HT-29 (cell line): ENCODE measurements at regions not wholly inside any gene's neighbourhood (a gene's known extent, or its start where the extent isn't known, plus 50 kb on each side); places are given as distances from the start of the nearest gene placed in this dataset.
"Not testable (repeated sequence)": the region's sequence is repeated elsewhere in the genome, so short reads cannot be mapped to it uniquely, and the experiment has no call there.

ENCODE experiments used
- DNase-seq: peaks from one replicate; pipeline ENCODE4 v3.0.0-alpha.2; 2015; ENCODE audit warnings: low spot score

DNA sequence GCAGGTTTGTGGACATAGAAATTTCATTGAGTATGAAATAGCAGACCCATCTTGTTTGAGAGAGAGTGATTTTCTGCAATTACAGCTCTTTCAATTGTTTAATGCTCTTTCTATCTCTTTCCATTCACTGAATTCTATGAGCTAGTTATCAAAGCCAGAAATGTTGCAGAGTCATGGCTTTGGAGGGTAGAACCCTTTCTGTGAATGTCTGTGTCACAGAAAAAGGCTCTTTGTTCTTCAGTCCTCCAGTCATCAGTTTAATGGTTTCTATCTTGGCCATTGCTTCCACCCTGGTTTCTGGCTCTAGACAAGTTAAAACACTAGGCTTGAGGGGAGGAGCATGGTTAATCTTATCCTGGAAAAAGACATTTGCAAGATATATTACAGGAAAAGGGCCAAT, 655.0 kb downstream of the STK39 start:
- DNase-seq: no peak

DNA sequence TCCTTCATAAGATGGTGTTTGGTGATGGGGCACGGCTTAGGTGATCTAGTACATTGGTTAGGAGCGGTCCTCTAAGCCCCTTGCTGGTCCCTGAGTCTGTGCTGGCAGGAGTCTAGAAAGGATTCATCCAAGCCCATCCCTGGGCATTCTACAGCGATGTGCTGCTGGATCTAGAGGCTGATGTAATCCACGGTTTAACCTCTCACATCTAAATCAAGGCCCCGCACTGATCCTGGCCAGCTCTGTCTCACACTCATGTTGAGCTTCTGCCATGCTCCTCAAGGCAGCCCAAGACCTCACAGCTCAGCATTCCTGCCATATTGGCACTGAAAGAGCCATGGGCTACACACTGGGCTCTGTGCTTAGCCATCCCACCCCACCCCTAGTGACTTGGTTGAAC, 664.8 kb downstream of the STK39 start:
- no peak for DNase-seq

DNA sequence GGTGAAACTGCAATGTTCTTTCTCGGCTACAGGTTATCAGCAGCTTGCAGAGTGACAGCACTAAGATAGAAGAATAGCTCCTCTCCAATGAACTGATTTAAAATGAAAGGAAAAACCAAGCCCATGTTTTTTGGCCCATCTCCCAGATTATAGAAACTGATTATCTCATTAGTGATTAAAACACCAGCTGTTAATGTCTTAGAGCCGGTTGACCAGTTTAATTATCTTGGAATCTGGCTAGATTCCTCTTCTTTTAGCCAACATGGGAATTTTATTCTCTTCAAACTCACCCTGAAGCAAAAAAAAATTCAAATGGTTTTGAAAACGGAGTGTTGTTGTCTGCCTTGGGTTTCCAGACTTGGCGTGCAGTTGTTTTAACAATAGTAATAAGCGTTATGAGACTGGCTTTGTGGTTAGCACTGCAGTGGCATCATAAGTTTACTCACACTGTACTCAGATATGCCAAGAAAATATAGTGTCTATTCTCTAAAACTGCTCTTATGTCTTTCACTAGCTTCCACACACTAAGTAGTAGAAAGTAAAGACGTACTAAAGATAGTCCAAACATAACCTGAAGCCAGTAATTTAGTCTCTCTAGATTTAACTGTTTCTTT, 665.3 kb downstream of the STK39 start:
- DNase-seq: no peak

DNA sequence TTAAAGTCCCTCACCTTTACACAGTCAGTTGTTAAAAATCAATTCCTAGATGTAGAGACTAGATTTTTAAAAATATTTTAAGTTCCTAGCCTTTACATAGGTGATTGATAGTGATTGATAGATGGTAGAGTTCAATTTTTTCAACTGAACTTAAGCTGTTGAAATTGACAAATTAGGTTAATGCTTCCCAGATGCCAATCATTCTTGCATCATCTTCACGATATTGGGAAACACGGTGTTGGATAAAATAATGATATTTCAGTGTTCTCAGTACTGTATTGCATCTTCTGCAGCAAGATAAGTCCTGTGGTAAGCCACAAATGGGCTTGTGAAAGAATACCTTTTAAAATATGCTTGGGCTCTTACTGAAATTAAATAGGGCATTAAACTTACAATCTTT, 667.6 kb downstream of the STK39 start:
- DNase-seq: no peak

DNA sequence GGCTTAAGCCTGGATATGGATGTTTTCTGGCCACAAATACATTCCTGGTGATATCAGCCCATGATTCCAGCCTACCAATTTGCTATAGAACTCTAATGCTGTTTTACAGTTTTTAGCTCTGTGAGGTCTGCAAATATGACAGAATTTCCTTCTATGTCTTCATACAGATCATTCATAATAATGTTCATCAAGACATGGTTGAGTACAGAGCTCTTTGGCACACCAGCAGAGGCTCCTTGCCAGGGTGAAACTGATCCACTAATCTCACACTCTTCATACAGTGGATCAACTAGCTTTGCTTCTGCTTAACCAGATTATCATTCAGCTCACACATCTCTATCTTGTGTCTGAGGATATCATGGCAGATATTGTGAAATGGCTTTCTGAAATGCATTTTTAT, 672.1 kb downstream of the STK39 start:
- DNase-seq: no peak

DNA sequence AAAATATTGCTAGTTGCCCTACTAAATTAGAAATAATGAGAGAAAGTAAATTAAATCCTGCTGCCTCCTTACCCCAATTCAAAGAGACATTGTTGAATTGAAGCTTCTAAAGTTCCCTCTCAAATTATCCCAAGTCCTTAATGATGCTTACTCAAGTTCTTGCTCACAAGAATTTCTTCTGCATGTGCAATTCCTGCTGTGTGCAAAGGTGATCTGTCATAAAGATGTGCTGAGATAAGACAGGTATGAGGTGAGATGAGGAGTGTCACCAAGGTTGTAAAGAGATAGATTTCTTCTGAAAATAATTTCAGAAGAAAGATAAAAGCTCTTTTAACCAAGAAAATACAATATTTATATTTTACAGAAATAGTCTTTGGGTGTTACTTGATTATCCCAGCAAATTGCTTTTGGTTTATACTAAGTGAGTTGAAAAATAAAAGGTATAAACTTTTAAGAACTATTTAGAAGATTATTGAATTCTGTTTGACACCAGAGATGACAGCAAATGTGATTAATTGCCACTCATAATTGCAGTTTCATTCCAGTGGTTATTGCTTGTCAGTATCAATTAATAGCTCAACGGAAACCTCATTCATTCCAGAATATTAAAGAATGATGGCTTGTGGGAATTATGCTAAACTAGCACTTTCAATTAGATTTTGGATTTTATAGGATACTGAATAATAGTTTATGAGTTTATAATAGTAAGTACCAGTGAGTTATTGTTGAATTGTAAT, 674.3 kb downstream of the STK39 start:
- no peak for DNase-seq

DNA sequence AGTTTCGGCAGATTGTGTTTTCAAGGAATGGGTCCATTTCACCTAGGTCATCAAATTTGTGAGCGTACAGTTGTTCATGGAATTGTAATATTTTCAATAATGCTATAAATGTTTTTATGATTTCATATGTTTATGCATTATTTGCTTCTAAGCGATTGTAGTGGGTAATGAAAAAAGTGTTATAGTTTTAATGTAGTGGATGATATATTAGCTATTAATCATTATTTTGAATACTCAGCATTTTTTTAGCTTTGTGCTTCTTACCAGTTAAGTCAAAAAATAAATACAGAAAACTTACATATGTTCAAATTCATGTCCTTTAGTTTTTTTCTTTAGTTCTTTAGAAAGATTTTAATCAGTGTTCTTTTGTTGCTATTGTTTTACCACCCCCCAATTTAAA, 677.0 kb downstream of the STK39 start:
- no peak for DNase-seq

DNA sequence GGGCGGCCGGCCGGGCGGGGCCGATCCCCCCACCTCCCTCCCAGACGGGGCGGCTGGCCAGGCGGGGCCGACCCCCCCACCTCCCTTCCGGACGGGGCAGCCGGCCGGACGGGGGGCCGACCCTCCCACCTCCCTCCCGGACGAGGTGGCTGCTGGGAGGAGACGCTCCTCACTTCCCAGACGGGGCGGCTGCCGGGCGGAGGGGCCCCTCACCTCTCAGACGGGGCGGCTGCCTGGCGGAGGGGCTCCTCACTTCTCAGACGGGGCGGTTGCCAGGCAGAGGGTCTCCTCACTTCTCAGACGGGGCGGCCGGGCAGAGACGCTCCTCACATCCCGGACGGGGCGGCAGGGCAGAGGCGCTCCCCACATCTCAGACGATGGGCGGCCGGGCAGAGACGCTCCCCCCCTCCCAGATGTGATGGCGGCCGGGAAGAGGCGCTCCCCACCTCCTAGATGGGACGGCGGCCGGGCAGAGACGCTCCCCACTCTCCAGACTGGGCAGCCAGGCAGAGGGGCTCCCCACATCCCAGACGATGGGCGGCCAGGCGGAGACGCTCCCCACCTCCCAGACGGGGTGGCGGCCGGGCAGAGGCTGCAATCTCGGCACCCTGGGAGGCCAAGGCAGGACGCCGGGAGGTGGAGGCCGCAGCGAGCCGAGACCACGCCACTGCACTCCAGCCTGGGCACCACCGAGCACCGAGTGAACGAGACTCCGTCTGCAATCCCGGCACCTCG, 675.8 kb downstream of the XIRP2 start:
- DNase-seq: not testable (repeated sequence)

DNA sequence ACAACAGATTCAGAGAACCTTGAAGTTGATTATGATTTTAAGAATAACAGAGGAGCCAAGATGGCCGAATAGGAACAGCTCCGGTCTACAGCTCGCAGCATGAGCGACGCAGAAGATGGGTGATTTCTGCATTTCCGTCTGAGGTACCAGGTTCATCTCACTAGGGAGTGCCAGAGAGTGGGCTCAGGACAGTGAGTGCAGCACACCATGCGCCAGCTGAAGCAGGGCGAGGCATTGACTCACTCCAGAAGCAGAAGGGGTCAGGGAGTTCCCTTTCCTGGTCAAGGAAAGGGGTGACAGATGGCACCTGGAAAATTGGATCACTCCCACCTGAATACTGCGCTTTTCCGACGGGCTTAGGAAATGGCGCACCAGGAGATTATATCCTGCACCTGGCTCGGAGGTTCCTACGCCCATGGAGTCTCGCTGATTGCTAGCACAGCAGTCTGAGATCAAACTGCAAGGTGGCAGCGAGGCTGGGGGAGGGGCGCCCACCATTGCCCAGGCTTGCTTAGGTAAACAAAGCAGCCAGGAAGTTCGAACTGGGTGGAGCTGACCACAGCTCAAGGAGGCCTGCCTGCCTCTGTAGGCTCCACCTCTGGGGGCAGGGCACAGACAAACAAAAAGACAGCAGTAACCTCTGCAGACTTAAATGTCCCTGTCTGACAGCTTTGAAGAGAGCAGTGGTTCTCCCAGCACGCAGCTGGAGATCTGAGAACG, 670.2 kb downstream of the XIRP2 start:
- DNase-seq: peak; percentile 33

DNA sequence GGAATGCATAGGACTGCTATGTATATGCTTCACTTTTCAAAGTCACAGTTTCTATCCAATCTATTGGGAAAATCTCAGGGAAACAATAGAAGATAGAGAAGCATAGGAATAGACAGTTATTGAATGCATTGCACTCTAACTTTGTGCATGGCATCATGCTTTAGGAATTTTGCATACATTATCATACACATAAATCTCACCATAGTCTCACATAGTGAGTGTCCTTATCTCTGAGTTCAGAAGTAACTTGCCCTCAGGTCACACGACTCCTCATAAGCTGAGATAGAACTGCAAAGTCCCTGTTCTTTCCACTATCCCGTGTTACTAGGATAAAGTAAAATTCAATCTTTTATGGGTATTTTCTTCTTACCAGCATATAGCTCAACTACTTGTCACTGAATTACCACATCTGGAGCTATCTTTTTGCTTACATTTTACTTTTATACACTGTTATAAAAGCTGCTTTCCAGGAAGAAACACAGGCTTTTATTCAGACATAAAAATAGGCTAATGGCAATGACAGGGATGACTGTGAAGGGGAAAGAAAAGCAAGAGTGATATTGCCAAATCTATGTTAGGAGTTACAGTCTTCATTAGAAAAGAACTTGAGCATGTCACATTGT, 666.9 kb downstream of the XIRP2 start:
- DNase-seq: no peak

DNA sequence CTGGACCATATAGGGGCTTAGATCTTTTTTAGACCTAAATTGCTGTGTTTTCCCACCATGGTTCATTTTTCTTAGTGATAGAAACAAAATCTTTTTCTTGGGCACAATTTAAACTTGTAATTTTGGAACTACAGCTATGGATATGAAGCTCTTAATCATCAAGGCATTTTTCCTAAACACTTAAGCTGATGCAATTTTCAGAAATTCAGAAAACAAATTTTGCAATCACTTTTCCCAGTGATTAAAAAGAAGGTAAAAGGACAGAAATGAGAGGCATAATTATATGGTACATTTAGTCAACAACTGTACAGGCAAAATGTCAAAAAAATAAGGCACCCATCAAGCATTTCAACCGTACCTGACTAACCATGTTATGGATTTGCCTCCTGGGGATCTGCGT, 665.4 kb downstream of the XIRP2 start:
- DNase-seq: no peak

DNA sequence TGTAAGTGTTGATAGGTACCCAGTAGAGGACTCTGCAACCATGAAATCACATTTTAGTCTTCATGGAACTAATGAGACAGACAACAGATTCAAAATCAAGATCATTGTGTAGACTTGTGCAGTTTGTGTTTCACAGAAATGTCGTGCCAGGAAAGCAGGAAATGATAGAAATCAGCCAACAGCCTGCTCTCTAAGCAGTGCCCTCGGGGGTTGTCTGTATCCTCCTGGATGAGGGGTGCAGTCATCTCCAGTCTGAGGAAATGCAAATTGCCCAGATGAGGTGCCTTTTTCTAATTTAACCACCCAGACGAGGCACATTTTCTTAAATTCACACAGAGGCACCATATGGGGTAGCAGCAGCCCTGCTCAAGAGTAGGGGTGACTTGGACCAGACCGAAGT, 663.1 kb downstream of the XIRP2 start:
- no peak for DNase-seq

DNA sequence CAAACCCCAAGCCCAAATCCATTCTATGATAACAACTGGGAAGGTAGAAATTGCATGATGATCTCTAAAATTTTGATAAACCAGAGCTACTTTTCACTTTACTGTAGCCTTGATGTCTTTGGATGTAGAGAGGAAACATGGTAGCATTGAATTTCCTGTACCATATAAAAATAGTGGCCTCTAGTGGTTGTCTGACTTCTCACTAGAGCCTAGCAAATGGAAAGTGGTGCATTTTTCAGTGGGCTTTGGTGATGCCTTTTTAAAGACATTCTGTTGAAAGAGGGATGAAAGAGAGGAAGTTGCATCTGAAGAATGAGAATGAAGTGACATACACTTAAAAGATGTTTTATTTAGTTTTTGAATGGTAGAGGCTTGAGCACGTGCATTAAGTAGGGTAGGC, 662.2 kb downstream of the XIRP2 start:
- peak; percentile 25 for DNase-seq

DNA sequence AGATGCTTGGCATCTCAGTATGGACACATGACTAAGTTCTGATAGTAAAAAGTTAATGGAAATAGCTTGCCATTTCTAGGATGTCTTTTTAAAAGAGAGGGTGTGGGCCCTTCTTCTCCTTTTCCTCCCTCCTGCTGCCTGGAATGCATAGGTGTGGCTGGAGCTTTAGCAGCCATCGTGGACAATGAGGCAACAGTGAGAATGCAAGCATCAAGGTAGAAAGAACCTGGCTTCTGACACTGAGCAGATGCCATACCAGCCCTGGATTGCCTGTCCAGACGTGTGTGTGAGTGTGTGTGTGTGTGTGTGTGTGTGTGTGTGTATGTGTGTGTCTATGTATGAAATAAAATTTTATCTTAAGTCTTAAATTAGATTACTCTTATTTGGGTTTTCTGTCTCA, 660.1 kb downstream of the XIRP2 start:
- DNase-seq: no peak

DNA sequence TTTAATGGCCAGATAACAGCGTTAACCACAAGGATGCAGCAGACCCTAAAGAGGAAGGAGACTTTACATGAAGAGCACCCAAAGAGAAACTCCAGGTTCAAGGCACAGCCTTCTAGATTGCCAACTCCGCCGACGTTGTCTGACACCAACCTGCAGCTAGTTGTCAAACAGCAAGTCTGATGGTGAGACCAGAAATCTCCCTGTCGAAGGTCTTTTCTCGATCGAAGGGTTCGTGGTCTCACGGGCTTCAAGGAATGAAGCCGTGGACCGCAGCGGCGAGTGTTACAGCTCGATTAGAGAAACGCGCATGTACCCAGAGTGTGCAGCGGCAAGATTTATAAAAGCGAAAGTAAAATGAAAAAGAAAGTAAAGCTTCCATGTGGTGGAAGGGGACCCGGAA, 656.3 kb downstream of the XIRP2 start:
- no peak for DNase-seq

DNA sequence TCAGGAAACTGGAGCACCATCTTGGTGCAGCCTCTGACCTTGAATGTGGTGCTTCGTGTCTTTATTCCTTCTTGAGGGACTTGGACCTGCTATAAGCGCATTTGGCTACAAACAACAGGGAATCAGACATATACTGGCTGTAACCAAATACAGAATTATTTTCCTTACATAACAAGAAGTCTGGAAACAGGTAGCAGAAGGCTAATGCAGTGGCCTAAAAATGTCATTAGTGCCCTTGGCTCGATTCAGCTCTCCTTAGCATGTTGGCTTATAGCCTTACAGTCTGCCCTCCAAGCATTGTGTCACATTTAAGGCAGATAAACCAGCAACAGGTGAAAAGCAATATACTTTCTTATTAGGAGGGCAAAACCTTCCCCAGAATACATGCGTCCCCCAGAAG, 655.4 kb downstream of the XIRP2 start:
- no peak for DNase-seq

DNA sequence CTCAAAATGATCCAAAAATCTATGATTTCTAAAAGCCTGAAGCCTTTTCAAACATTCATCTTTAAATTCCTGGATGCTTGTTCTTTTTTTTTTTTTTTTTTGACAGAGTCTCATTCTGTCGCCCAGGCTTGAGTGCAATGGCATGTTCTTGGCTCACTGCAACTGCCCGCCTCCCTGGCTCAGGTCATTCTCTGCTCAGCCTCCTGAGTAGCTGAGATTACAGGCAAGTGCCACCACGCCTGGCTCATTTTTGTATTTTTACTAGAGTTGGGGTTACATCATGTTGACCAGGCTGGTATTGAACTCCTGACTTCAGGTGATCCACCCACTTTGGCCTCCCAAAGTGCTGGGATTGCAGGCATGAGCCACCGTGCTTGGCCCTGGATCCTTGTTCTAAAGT, 649.5 kb downstream of the XIRP2 start:
- DNase-seq: no peak

DNA sequence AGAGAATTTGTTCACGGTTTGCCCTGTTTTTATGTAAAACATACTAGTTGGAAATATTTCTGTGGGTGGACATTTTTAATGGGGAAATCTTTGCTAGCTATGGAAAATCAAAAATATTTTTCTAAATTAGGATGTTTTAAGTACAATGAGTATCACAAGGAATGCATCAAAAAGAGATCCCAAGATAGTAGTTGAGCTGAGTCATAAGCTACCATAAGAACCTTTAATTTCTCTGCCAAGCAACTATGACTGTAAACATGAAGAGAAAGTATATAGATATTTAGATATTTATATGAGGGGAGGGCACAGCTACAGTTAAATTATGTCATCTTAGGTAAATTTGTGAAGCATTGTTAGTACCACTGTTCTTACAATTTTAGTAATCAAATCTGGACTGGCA, 646.2 kb downstream of the XIRP2 start:
- DNase-seq: no peak

DNA sequence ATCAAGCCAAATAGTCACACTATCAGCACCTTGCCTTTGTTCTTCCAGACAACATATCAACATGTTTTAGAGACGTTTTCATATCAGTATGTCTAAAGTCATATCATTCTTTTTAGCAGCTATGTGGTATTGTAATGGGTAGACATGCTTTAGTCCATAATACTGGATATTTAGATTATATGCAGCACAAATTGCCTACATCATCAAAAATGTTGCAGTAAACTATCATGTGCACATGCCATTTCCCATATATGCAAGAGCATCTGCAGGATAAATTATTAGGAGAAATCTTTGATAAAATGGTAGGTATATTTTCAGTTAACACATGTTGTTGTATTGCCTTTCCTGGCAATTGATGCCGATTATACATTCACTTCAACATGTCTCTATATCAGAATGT, 636.5 kb downstream of the XIRP2 start:
- DNase-seq: no peak

DNA sequence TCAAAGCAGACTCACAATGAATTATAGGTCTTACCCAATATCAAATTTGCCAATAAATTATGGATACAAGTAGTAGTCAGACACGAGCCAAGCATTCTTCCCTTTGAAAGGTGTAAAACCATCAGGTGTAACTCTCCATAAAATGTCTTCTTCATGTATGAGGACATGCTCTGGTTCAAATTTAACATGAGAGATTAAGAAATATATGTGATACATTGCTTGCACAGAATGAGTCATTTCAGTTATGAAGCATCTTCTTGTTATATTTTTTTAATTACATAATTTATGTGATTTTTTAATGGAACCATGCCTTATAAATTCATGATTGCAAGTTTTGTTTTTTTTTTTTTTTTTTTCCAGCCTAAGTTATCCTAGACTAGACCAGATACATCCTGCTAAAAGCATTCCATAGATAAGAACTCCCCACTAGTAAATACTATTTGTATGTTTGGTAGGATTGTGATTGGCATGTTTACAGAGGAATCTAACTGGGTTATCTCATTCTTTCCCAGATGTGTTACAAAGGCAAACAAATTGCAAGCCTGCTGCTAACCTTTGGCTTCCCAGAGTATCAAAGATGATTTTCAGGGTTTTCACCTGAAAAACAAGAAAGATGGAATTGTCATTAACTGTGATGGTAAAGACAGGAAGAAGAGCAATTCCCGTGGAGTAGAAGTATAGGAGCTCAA, 621.9 kb downstream of the XIRP2 start:
- DNase-seq: no peak

DNA sequence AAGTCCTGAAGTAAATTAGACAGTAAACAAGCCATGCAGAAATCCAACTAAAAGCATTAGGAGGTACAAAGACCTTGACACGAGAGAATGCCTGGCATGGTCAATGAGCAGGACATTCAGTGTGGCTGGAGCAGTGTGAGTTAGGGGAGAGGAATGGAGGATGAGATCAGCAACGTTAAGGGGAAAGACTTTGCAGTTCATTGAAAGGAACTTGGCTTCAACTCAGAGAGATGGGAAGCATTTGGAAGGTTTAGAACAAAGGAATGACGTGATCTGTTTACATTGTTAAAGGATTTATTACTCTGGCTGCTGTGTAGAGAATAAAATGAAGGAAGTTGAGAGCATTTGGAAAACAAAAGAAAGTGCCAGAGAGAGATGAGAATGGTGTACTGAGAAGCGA, 621.3 kb downstream of the XIRP2 start:
- DNase-seq: no peak
